Mesodermal cell (in vitro differentiated cells): ENCODE measurements at regions not wholly inside any gene's neighbourhood (a gene's known extent, or its start where the extent isn't known, plus 50 kb on each side); places are given as distances from the start of the nearest gene placed in this dataset.

Experiments used
- H3K27ac ChIP-seq: 2 replicates; pipeline ENCODE4 v1.7.0; 2013; ENCODE audit warnings: mild to moderate bottlenecking, low read depth, low read length, moderate library complexity; ENCODE audit not compliant: severe bottlenecking
- H3K36me3 ChIP-seq: 2 replicates; pipeline ENCODE4 v1.7.1; 2013; ENCODE audit warnings: mild to moderate bottlenecking, low read length, moderate library complexity; ENCODE audit not compliant: control insufficient read depth, insufficient read depth
- H3K4me1 ChIP-seq: one replicate; pipeline ENCODE4 v1.7.1; 2013; ENCODE audit warnings: mild to moderate bottlenecking, low read length; ENCODE audit not compliant: insufficient read depth, control insufficient read depth, poor library complexity, severe bottlenecking
- H3K4me3 ChIP-seq: 2 replicates; pipeline ENCODE4 v1.7.0; 2013; ENCODE audit warnings: low read length, control low read depth, mild to moderate bottlenecking; ENCODE audit not compliant: insufficient read depth, poor library complexity, severe bottlenecking; ENCODE audit errors: extremely low read depth
- H3K9me3 ChIP-seq: 2 replicates; pipeline ENCODE4 v1.7.1; 2013; ENCODE audit warnings: mild to moderate bottlenecking, low read length, moderate library complexity; ENCODE audit not compliant: control insufficient read depth
- WGBS, 2 experiments: methylation state at CpG; one replicate each; pipeline ENCODE4 v1.1.5; 2013; ENCODE audit warnings: missing lambda C conversion rate in 2 of 2; ENCODE audit not compliant: insufficient coverage in 2 of 2; 5-methylcytosine and 5-hydroxymethylcytosine counted together

DNA sequence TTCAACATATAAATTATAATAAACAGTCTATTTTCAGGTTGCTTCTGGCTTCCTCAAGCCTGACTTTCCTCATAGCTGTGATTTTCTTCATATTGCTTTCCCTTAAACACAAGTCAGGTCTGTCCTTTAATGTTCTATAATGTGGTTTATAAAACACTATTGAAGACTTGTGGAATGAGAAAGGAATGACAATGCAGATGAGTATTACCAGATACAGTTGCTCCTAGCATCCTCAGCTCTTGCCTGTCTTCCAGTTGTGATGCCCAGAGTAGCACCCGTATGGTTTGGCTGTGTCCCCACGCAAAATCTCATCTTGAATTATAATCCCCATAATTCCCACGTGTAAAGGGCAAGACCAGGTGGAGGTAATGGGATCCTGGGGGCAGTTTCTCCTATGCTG is 265.7 kb upstream of the BOD1L1 start:
- Histone ChIP-seq H3K9me3 (no peaks in the 10 kb centered on the region), H3K36me3 (no peaks in the 10 kb centered on the region), H3K4me3 (no peak overlapping the region), H3K27ac (peak overlapping the region; percentile 95), H3K4me1 (peaks cover 35% of the 10 kb centered on the region)
- WGBS, 2 experiments, result 80 to 100% methylated on average over 1 of the region's 3 CpGs

DNA sequence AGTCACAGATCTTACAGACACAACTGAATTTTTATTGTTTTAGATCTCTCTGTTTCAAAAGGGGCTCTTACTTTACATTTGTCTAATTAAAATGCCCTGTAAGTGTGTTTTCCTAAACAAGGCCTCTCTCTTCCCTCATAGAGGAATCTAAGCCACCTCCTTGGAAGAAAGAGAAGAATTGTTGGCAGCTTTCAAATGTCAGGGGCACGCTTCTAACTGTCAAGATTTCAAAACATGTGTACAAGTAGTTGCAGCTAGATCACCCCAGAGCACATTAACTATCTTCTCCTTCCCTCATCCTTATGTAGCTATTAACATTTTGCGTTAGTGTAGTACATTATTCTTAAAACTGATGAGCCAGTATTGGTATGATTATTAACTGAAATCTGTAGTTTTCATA is 266.5 kb upstream of the BOD1L1 start:
- H3K9me3 ChIP-seq, result no peaks in the 10 kb centered on the region
- no peaks in the 10 kb centered on the region for H3K36me3 ChIP-seq
- peaks cover 35% of the 10 kb centered on the region for H3K4me1 ChIP-seq
- no peak overlapping the region for H3K27ac ChIP-seq
- whole genome bisulfite sequencing, 2 experiments, result 100% methylated on average over 1 of the region's 2 CpGs; no CpG with 5 or more reads in 1 of the 2 experiments
- H3K4me3 ChIP-seq, result no peak overlapping the region

DNA sequence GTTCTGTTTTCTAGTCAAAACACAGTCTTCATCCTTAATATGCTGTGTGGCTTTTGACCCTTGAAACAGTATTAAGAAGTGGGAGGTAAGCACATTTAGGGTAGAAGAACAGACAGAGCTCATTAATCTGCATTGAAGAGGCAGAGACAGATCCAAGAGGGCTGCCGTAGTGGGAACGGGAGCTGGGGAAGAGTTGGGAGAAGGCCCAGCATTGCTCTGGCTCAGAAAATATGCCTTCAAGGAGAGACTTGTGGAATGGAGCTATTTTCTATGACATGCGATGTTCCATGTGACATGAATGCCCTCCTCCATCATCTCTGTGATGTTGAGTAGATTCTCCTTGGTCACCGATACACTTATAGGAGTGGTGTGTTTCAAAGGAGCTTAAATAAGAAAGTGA is 273.3 kb upstream of the BOD1L1 start:
- H3K36me3 ChIP-seq, result no peaks in the 10 kb centered on the region
- peaks cover 4% of the 10 kb centered on the region for H3K4me1 ChIP-seq
- WGBS, 2 experiments, result 90% methylated on average over 2 to 3 of the region's 4 CpGs
- H3K9me3 ChIP-seq, result no peaks in the 10 kb centered on the region
- no peak overlapping the region for H3K27ac ChIP-seq
- no peak overlapping the region for H3K4me3 ChIP-seq

DNA sequence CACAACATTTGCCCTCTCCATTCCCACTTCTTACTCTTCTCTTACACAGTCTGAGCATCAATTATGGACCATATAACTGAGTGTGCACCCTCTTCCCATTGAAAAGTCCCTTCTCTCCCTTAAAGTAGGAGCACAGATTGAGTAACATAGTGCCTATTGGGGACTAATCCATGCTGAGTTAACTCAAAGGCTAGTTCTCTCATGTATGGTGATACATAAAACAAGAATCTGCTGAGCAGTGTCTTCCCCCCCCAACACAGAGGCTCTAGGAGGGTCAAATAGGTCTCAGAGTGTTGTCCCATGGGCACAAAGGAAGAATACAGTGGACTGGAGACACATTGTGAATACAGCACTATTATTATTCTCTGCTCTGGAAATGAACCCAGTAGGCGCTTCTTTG is 274.6 kb upstream of the BOD1L1 start:
- Histone ChIP-seq H3K27ac (no peak overlapping the region), H3K9me3 (no peaks in the 10 kb centered on the region), H3K36me3 (no peaks in the 10 kb centered on the region), H3K4me1 (peaks cover 7% of the 10 kb centered on the region), H3K4me3 (no peak overlapping the region)
- 100% methylated on average over 1 of the region's 1 CpG; no CpG with 5 or more reads in 1 of the 2 experiments for WGBS, 2 experiments

DNA sequence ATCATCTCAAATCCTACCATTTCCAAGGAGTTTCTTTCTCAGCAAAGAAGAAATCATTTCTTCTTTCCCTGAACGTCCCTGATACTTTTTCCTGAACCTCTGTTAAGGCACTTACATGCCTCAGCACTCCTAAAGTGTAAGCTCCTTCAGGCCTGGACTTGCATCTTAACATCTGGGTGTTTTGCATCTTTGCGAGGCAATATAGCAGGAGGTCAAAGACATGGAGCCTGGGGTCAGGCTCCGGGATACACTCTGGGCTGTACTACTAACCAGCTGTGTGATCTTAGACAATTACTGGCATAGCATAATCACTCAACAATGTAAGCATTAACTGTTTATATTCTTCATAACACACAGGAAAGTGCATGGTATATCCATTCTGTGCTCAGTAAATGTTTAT is 275.5 kb upstream of the BOD1L1 start:
- no peak overlapping the region for H3K27ac ChIP-seq
- 86 to 96% methylated on average over 3 of the region's 3 CpGs for WGBS, 2 experiments
- no peaks in the 10 kb centered on the region for H3K9me3 ChIP-seq
- H3K36me3 ChIP-seq, result no peaks in the 10 kb centered on the region
- peaks cover 14% of the 10 kb centered on the region for H3K4me1 ChIP-seq
- H3K4me3 ChIP-seq, result no peak overlapping the region

DNA sequence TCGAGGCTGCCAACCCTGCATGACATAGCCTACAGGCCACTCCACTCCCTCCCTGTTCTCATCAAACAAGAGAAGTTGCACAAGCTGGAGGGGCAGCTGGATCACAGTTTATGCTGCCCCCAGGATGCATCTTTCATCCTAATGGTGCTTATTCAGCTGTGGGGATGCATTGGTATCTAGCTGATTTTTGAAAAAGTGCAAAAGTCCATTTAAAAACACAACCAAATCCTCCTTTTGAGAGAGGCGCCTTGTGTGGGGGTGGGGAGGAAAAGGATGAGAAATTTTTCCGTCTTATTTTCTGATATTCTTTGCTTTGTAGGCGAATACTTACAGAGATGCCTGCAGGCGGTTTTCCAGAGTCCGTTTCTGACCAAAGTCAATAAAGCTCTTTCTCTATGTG is 276.4 kb upstream of the BOD1L1 start:
- Histone ChIP-seq H3K27ac (no peak overlapping the region), H3K36me3 (no peaks in the 10 kb centered on the region), H3K4me1 (peaks cover 14% of the 10 kb centered on the region), H3K9me3 (no peaks in the 10 kb centered on the region), H3K4me3 (no peak overlapping the region)
- WGBS, 2 experiments, result 64 to 70% methylated on average over 2 of the region's 6 CpGs

DNA sequence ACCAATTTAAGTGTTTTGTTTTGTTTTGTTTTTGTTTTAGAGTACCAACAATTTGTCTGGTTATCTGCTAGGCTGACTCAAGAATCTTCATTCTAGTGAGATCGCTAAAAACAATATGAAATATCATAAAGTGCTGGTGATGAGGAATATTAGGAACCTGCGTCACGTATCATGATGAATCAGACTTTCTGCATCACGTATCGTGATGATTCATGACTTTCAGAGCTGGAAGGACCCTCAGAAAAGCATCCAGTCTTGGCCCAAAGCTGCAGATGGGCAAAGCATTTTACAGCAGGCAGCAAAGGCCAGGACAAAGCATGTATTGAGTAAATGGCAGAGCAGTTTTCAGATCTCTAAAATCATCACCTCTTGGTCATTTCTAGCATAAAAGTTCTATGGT is 278.0 kb upstream of the BOD1L1 start:
- no peaks in the 10 kb centered on the region for H3K9me3 ChIP-seq
- WGBS, 2 experiments, result 98 to 100% methylated on average over 4 to 5 of the region's 5 CpGs
- no peak overlapping the region for H3K27ac ChIP-seq
- H3K4me3 ChIP-seq, result no peak overlapping the region
- peaks cover 14% of the 10 kb centered on the region for H3K4me1 ChIP-seq
- H3K36me3 ChIP-seq, result no peaks in the 10 kb centered on the region

DNA sequence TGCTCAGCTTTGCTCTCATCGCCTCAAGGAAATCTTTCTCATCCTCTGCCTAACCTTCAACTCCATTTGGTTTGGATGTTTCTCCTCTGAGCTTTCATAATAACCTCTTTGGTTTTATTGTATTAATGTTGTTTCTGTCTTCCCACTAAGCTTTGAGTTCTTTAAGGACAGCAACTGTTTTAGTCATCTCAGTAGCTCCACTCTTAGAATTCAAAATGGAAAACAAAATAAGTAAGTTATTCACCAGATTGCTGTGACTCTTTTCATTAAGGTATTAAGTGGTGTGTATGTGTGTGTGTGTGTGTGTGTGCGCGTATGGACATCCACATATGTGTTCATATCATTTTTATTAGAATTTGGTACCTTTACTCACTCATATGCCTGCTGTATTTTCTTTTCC is 279.2 kb upstream of the BOD1L1 start:
- H3K27ac ChIP-seq, result peak overlapping the region; percentile 65
- H3K9me3 ChIP-seq, result no peaks in the 10 kb centered on the region
- H3K4me1 ChIP-seq, result peaks cover 14% of the 10 kb centered on the region
- WGBS, 2 experiments, result no CpG with 5 or more reads among the region's 3 CpGs
- no peaks in the 10 kb centered on the region for H3K36me3 ChIP-seq
- H3K4me3 ChIP-seq, result no peak overlapping the region

DNA sequence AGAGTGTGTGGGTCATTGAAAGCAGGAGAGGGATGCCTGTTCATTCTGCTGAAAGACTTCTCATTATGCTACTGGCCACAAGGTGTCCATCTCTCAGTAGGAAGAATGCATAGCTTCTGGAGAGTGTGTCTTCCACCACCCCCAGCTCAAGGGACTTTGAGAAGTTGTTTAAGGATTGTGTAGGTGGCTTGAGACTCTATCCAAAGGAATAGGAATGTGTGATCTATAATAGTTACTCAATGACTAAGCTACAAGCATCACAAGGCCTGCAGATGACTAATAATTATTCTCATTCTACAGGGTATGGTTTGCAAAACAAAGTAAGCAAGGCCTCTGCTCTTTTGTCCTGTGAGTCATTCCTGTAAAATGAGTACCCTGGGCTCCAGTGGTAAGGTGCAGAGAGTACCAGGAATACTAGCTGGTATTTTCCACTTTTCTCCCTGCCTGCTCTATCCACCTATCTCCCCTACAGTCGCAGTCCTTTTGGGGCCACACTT is 279.8 kb upstream of the BOD1L1 start:
- Histone ChIP-seq H3K36me3 (no peaks in the 10 kb centered on the region), H3K9me3 (no peaks in the 10 kb centered on the region), H3K4me3 (no peak overlapping the region), H3K4me1 (peaks cover 10% of the 10 kb centered on the region), H3K27ac (peak overlapping the region; percentile 65)
- no CpG with 5 or more reads among the region's 1 CpG for WGBS, 2 experiments

DNA sequence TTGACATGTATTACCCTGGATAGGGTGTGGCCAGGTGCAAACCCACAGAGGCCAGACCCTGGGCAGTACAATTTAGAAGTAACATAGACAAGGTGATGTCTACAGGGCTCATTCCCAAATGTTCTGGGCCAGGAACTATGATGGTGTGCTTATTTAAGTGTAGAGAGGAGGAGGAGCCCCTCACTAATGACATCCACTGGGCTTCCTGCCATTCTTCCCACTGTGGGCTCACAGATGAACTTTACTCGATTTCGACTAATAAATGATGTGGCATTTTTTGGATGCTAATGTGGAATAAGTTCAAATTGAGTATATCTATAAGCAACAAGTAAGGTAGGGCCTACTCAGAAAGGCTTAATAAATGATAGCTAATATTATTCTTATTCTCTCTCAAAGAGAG is 280.9 kb upstream of the BOD1L1 start:
- Histone ChIP-seq H3K36me3 (no peaks in the 10 kb centered on the region), H3K4me3 (no peak overlapping the region), H3K27ac (no peak overlapping the region), H3K4me1 (peaks cover 10% of the 10 kb centered on the region), H3K9me3 (no peaks in the 10 kb centered on the region)
- WGBS, 2 experiments, result no CpG with 5 or more reads among the region's 2 CpGs

DNA sequence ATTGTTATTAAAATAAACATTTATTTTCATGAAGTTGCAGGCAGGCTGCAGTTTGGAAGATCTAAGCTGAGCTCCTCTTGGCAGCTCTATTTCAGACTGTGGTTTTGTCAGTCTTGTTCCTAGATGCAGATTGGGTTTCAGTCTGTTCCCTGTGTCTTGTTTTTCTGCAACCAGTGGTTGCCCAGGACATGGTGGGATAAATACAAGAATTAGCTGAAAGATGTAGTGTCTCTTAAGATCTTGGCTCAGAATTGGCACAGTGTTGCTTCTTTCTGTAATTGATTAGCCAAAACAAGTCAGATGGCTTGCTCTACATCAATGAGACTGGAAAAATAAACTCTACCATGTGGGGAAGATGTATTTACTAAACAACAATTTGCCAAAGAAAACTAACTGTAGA is 283.0 kb upstream of the BOD1L1 start:
- H3K4me3 ChIP-seq, result no peak overlapping the region
- H3K27ac ChIP-seq, result no peak overlapping the region
- H3K9me3 ChIP-seq, result no peaks in the 10 kb centered on the region
- no peaks in the 10 kb centered on the region for H3K36me3 ChIP-seq
- peaks cover 10% of the 10 kb centered on the region for H3K4me1 ChIP-seq

DNA sequence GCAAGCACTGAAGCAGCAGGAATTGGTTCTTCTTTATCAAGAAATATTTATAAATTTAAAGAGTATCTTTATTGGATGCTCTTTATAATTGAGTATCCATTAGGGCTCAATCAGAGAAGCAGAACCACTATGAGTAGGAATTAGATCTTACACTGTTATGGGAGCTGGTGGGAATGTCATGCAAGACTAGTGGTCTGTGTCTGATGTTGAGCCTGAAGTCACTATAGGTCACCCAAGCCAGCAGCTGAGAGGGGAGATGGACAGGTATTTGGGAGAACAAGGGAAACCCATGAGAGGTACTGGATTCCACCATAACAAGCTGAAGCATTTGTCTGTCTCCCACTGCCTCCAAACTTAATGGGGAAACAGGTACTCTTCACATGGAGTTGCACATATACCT is 283.7 kb upstream of the BOD1L1 start:
- H3K4me1 ChIP-seq, result peaks cover 10% of the 10 kb centered on the region
- no peak overlapping the region for H3K27ac ChIP-seq
- H3K4me3 ChIP-seq, result no peak overlapping the region
- no peaks in the 10 kb centered on the region for H3K9me3 ChIP-seq
- no peaks in the 10 kb centered on the region for H3K36me3 ChIP-seq
